Mesothelial cell of epicardium (in vitro differentiated cells): ENCODE measurements at regions not wholly inside any gene's neighbourhood (a gene's known extent, or its start where the extent isn't known, plus 50 kb on each side); places are given as distances from the start of the nearest gene placed in this dataset.

Experiments
- DNase-seq, 2 experiments: peaks; one replicate each; pipeline ENCODE4 v3.0.0; 2021; ENCODE audit warnings: low spot score in 2 of 2; ENCODE audit not compliant: unreplicated experiment in 2 of 2
- H3K27ac Mint-ChIP-seq: 2 replicates; pipeline ENCODE4 v1.8.0; 2021; ENCODE audit warnings: mixed read lengths
- H3K27me3 Mint-ChIP-seq: 2 replicates; pipeline ENCODE4 v1.8.0; 2021; ENCODE audit warnings: low read depth, mixed read lengths
- H3K36me3 Mint-ChIP-seq: 2 replicates; pipeline ENCODE4 v1.8.0; 2021; ENCODE audit warnings: mixed read lengths
- H3K4me1 Mint-ChIP-seq: 2 replicates; pipeline ENCODE4 v1.8.0; 2021; ENCODE audit warnings: mixed read lengths
- H3K4me3 Mint-ChIP-seq: 2 replicates; pipeline ENCODE4 v1.8.0; 2021; ENCODE audit warnings: mild to moderate bottlenecking, moderate library complexity, mixed read lengths
- H3K9me3 Mint-ChIP-seq: 2 replicates; pipeline ENCODE4 v1.8.0; 2021; ENCODE audit warnings: mixed read lengths
- CTCF ChIP-seq: fragments of 200-600 bp; sonication (generic); IDR thresholded peaks from one replicate; pipeline ENCODE4 v1.5.0; 2021; ENCODE audit warnings: antibody characterized with exemption; ENCODE audit not compliant: unreplicated experiment

DNA sequence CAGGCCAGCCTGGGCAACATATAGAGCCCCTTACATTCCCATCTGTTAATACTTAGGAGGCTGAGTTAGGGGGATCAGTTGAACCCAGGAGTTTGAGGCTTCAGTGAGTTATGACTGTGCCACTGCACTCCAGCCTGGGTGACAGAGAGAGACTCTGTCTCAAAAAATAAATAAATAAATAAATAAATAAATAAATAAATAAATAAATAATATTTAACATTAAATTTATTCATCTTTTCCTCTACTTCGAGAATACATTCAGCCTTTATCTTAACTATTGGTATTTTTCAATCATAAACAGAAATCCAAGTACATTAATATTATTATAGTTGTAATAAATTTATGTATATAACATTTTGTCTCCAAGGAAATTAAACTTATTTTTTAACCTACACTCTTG lies 1227.7 kb upstream of the GJE1 start:
- peaks cover 23% of the 10 kb centered on the region for H3K9me3 Mint-ChIP-seq
- no peak overlapping the region for H3K4me3 Mint-ChIP-seq
- no peak overlapping the region for H3K27ac Mint-ChIP-seq
- DNase-seq: no peak
- TF ChIP-seq CTCF: no peak
- H3K27me3 Mint-ChIP-seq: no peaks in the 10 kb centered on the region
- H3K4me1 Mint-ChIP-seq: peaks cover 5% of the 10 kb centered on the region
- peaks cover 1% of the 10 kb centered on the region for H3K36me3 Mint-ChIP-seq

DNA sequence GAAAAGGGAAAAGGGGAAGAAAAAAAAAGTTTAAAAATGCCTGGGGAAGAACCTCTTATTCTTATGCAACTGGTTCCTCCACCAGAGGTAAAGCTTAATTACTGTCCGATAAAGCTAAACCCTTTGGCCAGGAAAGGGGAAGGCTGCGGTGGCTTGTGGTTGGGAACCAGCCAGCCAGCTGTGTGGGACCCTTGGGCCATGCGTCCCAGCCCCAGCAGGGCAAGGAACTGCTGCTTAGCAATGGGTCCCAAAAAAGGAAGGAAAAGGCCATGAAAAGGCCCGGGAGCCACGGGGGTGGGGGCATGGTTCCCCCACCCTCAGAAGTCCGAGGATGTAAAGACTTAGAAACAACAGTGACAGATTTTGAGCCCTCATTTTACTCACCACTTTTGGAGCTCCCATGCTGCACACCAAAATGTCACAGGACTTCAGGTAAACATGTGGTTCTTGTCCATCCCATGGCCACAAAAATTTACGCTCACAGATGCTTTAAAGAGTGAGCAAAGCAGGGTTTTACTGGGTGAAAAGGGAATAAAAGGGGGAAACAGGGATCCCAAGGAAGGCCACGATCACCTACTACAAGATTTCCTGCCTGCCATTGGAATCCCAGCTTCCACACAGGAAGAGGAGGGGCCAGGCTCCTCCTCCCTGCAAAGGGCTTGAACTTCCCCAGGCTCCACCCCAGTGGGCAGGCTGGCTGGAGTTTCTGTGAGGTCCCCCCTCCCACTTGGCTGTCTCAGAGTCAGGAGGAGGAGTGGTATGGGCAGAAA lies 1234.7 kb upstream of the GJE1 start:
- DNase-seq: no peak
- Mint-ChIP-seq H3K27me3 (no peaks in the 10 kb centered on the region), H3K4me1 (no peaks in the 10 kb centered on the region), H3K36me3 (peaks cover 4% of the 10 kb centered on the region), H3K4me3 (no peak overlapping the region), H3K9me3 (peaks cover 45% of the 10 kb centered on the region), H3K27ac (no peak overlapping the region)
- no peak for TF ChIP-seq CTCF

DNA sequence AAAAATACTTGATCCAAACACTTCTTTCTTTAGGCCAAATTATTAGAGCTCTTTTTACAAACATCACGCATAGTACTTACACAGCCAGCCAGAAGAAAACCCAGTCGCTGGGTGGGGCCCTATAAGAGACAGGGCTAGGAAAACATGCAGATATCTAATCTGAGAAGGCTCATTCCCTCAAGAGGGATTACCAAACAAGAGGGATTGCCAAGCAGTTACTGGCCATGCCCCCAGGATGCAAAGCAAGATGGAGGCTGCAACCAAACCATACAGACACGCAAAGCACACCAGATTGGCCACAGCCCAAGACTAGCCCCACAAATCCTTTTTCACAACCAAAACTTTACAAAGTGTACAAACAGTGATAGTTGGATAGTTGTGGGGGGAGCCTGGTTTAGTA lies 1235.4 kb upstream of the GJE1 start:
- no peak for TF ChIP-seq CTCF
- H3K9me3 Mint-ChIP-seq: peaks cover 45% of the 10 kb centered on the region
- H3K36me3 Mint-ChIP-seq: peaks cover 4% of the 10 kb centered on the region

DNA sequence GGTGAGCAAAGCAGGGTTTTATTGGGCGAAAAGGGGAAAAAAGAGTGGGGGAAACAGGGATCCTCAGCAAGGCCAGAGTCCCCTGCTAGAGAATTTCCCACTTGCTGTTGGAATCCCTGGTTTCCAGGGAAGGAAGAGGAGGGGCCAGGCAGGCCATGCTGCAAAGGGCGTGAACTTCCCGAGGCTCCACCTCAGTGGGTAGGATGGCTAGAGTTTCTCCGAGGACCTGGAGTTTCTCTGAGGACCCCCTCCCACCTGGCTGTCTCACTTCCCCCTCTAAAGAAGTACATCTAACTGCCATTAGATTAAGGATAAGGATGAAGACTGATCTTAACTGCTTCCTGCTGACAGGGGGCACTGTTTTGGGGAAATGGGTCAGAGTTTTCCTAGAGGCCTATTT lies 1239.3 kb upstream of the GJE1 start:
- Mint-ChIP-seq H3K4me1 (no peaks in the 10 kb centered on the region), H3K36me3 (peaks cover 2% of the 10 kb centered on the region), H3K4me3 (no peak overlapping the region), H3K27ac (no peak overlapping the region), H3K9me3 (peaks cover 37% of the 10 kb centered on the region), H3K27me3 (no peaks in the 10 kb centered on the region)
- no peak for TF ChIP-seq CTCF
- no peak for DNase-seq

More for the DNA sequence above, 1235.4 kb upstream of the GJE1 start:
- no peak for DNase-seq
- Mint-ChIP-seq H3K4me1 (no peaks in the 10 kb centered on the region), H3K27ac (no peak overlapping the region), H3K4me3 (no peak overlapping the region), H3K27me3 (no peaks in the 10 kb centered on the region)

GRCh38 chr6:140879946-140880345 lies 1252.8 kb upstream of the GJE1 start:
- Mint-ChIP-seq H3K27me3 (no peaks in the 10 kb centered on the region), H3K9me3 (peaks cover 16% of the 10 kb centered on the region), H3K27ac (no peak overlapping the region)

More at GRCh38 chr6:140879946-140880345, 1252.8 kb upstream of the GJE1 start:
- TF ChIP-seq CTCF: no peak
- H3K4me3 Mint-ChIP-seq: no peak overlapping the region
- no peak for DNase-seq
- H3K36me3 Mint-ChIP-seq: no peaks in the 10 kb centered on the region
- no peaks in the 10 kb centered on the region for H3K4me1 Mint-ChIP-seq
